ENCODE measurements at regions not wholly inside any gene's neighbourhood (a gene's known extent, or its start where the extent isn't known, plus 50 kb on each side); places are given as distances from the start of the nearest gene placed in this dataset.

DNA sequence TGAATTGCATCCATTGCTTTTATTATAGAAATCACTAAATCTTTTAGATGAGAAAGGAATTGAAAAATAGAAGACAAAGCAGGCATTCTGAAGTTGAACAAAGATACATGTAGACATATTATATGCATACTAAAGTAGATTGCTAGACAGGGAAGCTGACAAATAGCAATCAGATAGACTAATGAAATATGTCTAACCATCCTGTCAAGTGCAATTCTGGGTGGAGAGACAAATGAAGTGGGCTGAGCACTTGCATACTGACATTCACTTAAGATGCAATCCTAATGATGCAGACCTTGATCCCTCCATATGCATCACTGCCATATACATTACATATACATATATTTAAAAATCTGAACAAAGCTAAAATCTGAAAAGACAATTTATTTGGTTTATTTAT, 1130.0 kb upstream of the CDH6 start (continued):
- TF ChIP-seq, protein P1, sequence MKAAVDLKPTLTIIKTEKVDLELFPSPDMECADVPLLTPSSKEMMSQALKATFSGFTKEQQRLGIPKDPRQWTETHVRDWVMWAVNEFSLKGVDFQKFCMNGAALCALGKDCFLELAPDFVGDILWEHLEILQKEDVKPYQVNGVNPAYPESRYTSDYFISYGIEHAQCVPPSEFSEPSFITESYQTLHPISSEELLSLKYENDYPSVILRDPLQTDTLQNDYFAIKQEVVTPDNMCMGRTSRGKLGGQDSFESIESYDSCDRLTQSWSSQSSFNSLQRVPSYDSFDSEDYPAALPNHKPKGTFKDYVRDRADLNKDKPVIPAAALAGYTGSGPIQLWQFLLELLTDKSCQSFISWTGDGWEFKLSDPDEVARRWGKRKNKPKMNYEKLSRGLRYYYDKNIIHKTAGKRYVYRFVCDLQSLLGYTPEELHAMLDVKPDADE (IDR thresholded peaks at IDR 0.05) = no peak
- TF ChIP-seq CREB1 (CRISPR knock-in tag; IDR thresholded peaks at IDR 0.05; ENCODE audit: low read depth) (no peak), ZNF114 (CRISPR knock-in tag; IDR thresholded peaks at IDR 0.05) (no peak), JUNB (IDR thresholded peaks at IDR 0.05; ENCODE audit: unreplicated experiment) (no peak), ZNF331 (CRISPR knock-in tag; IDR thresholded peaks at IDR 0.05; ENCODE audit: low read depth) (no peak)
- TF ChIP-seq, protein P2, sequence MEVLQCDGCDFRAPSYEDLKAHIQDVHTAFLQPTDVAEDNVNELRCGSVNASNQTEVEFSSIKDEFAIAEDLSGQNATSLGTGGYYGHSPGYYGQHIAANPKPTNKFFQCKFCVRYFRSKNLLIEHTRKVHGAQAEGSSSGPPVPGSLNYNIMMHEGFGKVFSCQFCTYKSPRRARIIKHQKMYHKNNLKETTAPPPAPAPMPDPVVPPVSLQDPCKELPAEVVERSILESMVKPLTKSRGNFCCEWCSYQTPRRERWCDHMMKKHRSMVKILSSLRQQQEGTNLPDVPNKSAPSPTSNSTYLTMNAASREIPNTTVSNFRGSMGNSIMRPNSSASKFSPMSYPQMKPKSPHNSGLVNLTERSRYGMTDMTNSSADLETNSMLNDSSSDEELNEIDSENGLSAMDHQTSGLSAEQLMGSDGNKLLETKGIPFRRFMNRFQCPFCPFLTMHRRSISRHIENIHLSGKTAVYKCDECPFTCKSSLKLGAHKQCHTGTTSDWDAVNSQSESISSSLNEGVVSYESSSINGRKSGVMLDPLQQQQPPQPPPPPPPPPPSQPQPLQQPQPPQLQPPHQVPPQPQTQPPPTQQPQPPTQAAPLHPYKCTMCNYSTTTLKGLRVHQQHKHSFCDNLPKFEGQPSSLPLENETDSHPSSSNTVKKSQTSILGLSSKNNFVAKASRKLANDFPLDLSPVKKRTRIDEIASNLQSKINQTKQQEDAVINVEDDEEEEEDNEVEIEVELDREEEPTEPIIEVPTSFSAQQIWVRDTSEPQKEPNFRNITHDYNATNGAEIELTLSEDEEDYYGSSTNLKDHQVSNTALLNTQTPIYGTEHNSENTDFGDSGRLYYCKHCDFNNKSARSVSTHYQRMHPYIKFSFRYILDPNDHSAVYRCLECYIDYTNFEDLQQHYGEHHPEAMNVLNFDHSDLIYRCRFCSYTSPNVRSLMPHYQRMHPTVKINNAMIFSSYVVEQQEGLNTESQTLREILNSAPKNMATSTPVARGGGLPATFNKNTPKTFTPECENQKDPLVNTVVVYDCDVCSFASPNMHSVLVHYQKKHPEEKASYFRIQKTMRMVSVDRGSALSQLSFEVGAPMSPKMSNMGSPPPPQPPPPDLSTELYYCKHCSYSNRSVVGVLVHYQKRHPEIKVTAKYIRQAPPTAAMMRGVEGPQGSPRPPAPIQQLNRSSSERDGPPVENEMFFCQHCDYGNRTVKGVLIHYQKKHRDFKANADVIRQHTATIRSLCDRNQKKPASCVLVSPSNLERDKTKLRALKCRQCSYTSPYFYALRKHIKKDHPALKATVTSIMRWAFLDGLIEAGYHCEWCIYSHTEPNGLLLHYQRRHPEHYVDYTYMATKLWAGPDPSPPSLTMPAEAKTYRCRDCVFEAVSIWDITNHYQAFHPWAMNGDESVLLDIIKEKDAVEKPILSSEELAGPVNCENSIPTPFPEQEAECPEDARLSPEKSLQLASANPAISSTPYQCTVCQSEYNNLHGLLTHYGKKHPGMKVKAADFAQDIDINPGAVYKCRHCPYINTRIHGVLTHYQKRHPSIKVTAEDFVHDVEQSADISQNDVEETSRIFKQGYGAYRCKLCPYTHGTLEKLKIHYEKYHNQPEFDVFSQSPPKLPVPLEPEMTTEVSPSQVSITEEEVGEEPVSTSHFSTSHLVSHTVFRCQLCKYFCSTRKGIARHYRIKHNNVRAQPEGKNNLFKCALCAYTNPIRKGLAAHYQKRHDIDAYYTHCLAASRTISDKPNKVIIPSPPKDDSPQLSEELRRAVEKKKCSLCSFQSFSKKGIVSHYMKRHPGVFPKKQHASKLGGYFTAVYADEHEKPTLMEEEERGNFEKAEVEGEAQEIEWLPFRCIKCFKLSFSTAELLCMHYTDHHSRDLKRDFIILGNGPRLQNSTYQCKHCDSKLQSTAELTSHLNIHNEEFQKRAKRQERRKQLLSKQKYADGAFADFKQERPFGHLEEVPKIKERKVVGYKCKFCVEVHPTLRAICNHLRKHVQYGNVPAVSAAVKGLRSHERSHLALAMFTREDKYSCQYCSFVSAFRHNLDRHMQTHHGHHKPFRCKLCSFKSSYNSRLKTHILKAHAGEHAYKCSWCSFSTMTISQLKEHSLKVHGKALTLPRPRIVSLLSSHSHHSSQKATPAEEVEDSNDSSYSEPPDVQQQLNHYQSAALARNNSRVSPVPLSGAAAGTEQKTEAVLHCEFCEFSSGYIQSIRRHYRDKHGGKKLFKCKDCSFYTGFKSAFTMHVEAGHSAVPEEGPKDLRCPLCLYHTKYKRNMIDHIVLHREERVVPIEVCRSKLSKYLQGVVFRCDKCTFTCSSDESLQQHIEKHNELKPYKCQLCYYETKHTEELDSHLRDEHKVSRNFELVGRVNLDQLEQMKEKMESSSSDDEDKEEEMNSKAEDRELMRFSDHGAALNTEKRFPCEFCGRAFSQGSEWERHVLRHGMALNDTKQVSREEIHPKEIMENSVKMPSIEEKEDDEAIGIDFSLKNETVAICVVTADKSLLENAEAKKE (CRISPR knock-in tag; IDR thresholded peaks at IDR 0.05) = no peak

DNA sequence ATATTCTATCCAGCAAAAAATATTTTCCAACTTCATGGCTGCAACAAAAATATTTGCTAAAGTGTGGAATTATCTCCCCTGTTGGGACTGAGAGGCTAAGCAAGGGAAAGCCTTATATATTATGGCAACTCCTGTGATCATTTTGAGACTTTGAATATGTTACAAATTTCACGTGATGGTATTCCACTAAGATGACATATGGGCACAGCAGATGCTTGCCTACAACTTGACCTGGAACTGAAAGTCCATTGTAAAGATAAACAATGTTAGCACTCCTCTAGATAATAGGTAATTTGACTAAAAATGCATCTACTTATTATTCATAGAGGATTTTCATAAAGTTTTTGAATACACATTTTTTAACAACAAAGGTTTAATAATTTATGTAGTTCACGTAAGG, 1141.5 kb upstream of the CDH6 start:
- no peak overlapping the region for H3K4me2 ChIP-seq
- no peak for ATAC-seq

More for the DNA sequence above, 1141.5 kb upstream of the CDH6 start:
- no peak overlapping the region for H3K4me3 Mint-ChIP-seq
- no peaks in the 10 kb centered on the region for H3K9me2 ChIP-seq (ENCODE audit: insufficient read depth)
- peaks cover 2% of the 10 kb centered on the region for H3K9me3 Mint-ChIP-seq
- H3K36me3 ChIP-seq (ENCODE audit: insufficient read depth) = no peaks in the 10 kb centered on the region
- no peaks in the 10 kb centered on the region for H3K27me3 Mint-ChIP-seq (ENCODE audit: insufficient read depth, low read depth, poor library complexity)
- no peaks in the 10 kb centered on the region for H3F3A ChIP-seq (replicated peaks; ENCODE audit: low read depth)
- no peaks in the 10 kb centered on the region for H3K36me3 Mint-ChIP-seq (ENCODE audit: low read depth)
- no peaks in the 10 kb centered on the region for H4K20me1 ChIP-seq (replicated peaks; ENCODE audit: insufficient read depth)
- H3K4me1 Mint-ChIP-seq = no peaks in the 10 kb centered on the region
- no peak overlapping the region for H3K27ac Mint-ChIP-seq
- H3K4me3 ChIP-seq = no peak overlapping the region
- TF ChIP-seq ZNF331 (CRISPR knock-in tag; IDR thresholded peaks at IDR 0.05; ENCODE audit: low read depth) = no peak
- TF ChIP-seq, protein P2 (CRISPR knock-in tag; IDR thresholded peaks at IDR 0.05) = no peak
- no peak overlapping the region for H3K27ac ChIP-seq (ENCODE audit: low read depth)
- no peaks in the 10 kb centered on the region for H3K27me3 ChIP-seq (ENCODE audit: insufficient read depth)
- no peaks in the 10 kb centered on the region for H3K4me1 ChIP-seq (ENCODE audit: insufficient read depth)
- H2AFZ ChIP-seq = no peak overlapping the region
- no peak for DNase-seq (ENCODE audit: low spot score)
- H3K79me2 ChIP-seq (replicated peaks; ENCODE audit: insufficient read depth) = no peaks in the 10 kb centered on the region

All from GM23338 (cell line).